Parathyroid adenoma (tissue), 2 donors: ENCODE measurements at regions not wholly inside any gene's neighbourhood (a gene's known extent, or its start where the extent isn't known, plus 50 kb on each side); places are given as distances from the start of the nearest gene placed in this dataset.

Experiments used
- H2AFZ ChIP-seq: fragments of 300-600 bp; sonication (generic); one replicate; pipeline ENCODE4 v1.7.0; 2017; ENCODE audit warnings: antibody characterized with exemption, mild to moderate bottlenecking
- H3K27ac ChIP-seq: fragments of 300-600 bp; sonication (generic); one replicate; pipeline ENCODE4 v1.7.0; 2017
- H3K27me3 ChIP-seq: fragments of 300-600 bp; sonication (generic); one replicate; pipeline ENCODE4 v1.7.0; 2017; ENCODE audit warnings: low read length; ENCODE audit not compliant: control insufficient read depth, insufficient read depth
- H3K36me3 ChIP-seq: fragments of 300-600 bp; sonication (generic); one replicate; pipeline ENCODE4 v1.7.0; 2017; ENCODE audit warnings: low read length; ENCODE audit not compliant: control insufficient read depth, insufficient read depth
- H3K4me1 ChIP-seq: fragments of 300-600 bp; sonication (generic); one replicate; pipeline ENCODE4 v1.7.0; 2017; ENCODE audit warnings: control low read depth
- H3K4me2 ChIP-seq: fragments of 300-600 bp; sonication (generic); one replicate; pipeline ENCODE4 v1.7.0; 2017; ENCODE audit warnings: low read length
- H3K4me3 ChIP-seq: fragments of 300-600 bp; sonication (generic); one replicate; pipeline ENCODE4 v1.7.0; 2017; ENCODE audit warnings: low read depth, low read length
- H3K79me2 ChIP-seq: fragments of 300-600 bp; sonication (generic); one replicate; pipeline ENCODE4 v1.7.0; 2017; ENCODE audit warnings: control low read depth
- H3K9ac ChIP-seq: fragments of 300-600 bp; sonication (generic); one replicate; pipeline ENCODE4 v1.7.0; 2017; ENCODE audit warnings: mild to moderate bottlenecking
- H3K9me3 ChIP-seq: fragments of 300-600 bp; sonication (generic); one replicate; pipeline ENCODE4 v1.7.0; 2017; ENCODE audit warnings: low read length; ENCODE audit not compliant: control insufficient read depth
- CTCF ChIP-seq: fragments of 300-600 bp; sonication (generic); IDR thresholded peaks from one replicate; pipeline ENCODE4 v1.7.0; 2017; ENCODE audit warnings: antibody characterized with exemption, mild to moderate bottlenecking
- donor health status: primary hyperparathyroidism.

- Histone ChIP-seq H3K79me2 (no peaks in the 10 kb centered on the region), H3K27ac (no peak overlapping the region), H3K4me2 (no peak overlapping the region), H3K4me3 (no peak overlapping the region), H3K36me3 (no peaks in the 10 kb centered on the region), H3K4me1 (no peaks in the 10 kb centered on the region), H3K9ac (no peak overlapping the region), H3K27me3 (no peaks in the 10 kb centered on the region), H3K9me3 (no peaks in the 10 kb centered on the region), H2AFZ (no peak overlapping the region)
- no peak for TF ChIP-seq CTCF
Measured at GRCh38 chr11:104573441-104573990, 324.7 kb downstream of the CASP12 start.

GRCh38 chr11:104572279-104572678, 326.0 kb downstream of the CASP12 start:
- no peak overlapping the region for H3K9ac ChIP-seq
- H3K9me3 ChIP-seq: no peaks in the 10 kb centered on the region
- H3K4me3 ChIP-seq: no peak overlapping the region
- no peaks in the 10 kb centered on the region for H3K4me1 ChIP-seq
- no peak for TF ChIP-seq CTCF
- no peaks in the 10 kb centered on the region for H3K27me3 ChIP-seq
- no peak overlapping the region for H2AFZ ChIP-seq
- H3K4me2 ChIP-seq: no peak overlapping the region
- no peak overlapping the region for H3K27ac ChIP-seq
- no peaks in the 10 kb centered on the region for H3K36me3 ChIP-seq
- no peaks in the 10 kb centered on the region for H3K79me2 ChIP-seq

- Histone ChIP-seq H3K9ac (no peak overlapping the region), H3K4me1 (no peaks in the 10 kb centered on the region), H3K79me2 (no peaks in the 10 kb centered on the region), H3K4me2 (no peak overlapping the region), H3K9me3 (no peaks in the 10 kb centered on the region), H3K27ac (no peak overlapping the region), H2AFZ (no peak overlapping the region), H3K27me3 (no peaks in the 10 kb centered on the region), H3K36me3 (no peaks in the 10 kb centered on the region), H3K4me3 (no peak overlapping the region)
- TF ChIP-seq CTCF: no peak
Measured at GRCh38 chr11:104570078-104570701, 328.1 kb downstream of the CASP12 start.

GRCh38 chr11:104565583-104565961, 332.7 kb downstream of the CASP12 start:
- H3K4me3 ChIP-seq: no peak overlapping the region

More at GRCh38 chr11:104565583-104565961, 332.7 kb downstream of the CASP12 start:
- no peak for TF ChIP-seq CTCF
- Histone ChIP-seq H3K79me2 (no peaks in the 10 kb centered on the region), H3K4me1 (no peaks in the 10 kb centered on the region), H3K36me3 (no peaks in the 10 kb centered on the region), H3K4me2 (no peak overlapping the region), H2AFZ (no peak overlapping the region), H3K27ac (no peak overlapping the region), H3K9me3 (no peaks in the 10 kb centered on the region), H3K27me3 (no peaks in the 10 kb centered on the region), H3K9ac (no peak overlapping the region)
